Duodenal mucosa (tissue), 2 donors: ENCODE measurements at regions not wholly inside any gene's neighbourhood (a gene's known extent, or its start where the extent isn't known, plus 50 kb on each side); places are given as distances from the start of the nearest gene placed in this dataset.

Source experiments
- H3K27ac ChIP-seq: one replicate; pipeline ENCODE4 v1.7.0; 2013; ENCODE audit warnings: low read depth, low read length
- H3K27me3 ChIP-seq, 2 donors: one replicate each; pipeline ENCODE4 v1.7.0; 2013; ENCODE audit warnings: low read length in 2 of 2, control low read depth in 1 of 2; ENCODE audit not compliant: insufficient read depth in 2 of 2, control insufficient read depth in 1 of 2
- H3K36me3 ChIP-seq, 2 donors: one replicate each; pipeline ENCODE4 v1.7.0; 2013; ENCODE audit warnings: low read length in 2 of 2, control low read depth in 1 of 2; ENCODE audit not compliant: insufficient read depth in 2 of 2, control insufficient read depth in 1 of 2
- H3K4me1 ChIP-seq, 2 donors: one replicate each; pipeline ENCODE4 v1.7.0; 2013; ENCODE audit warnings: low read length in 2 of 2, control low read depth in 1 of 2; ENCODE audit not compliant: insufficient read depth in 2 of 2, control insufficient read depth in 1 of 2
- H3K4me3 ChIP-seq, 2 donors: one replicate each; pipeline ENCODE4 v1.7.0; 2013; ENCODE audit warnings: low read length in 2 of 2, low read depth in 1 of 2
- H3K9ac ChIP-seq, 2 donors: one replicate each; pipeline ENCODE4 v1.7.0; 2013; ENCODE audit warnings: low read length in 2 of 2, low read depth in 1 of 2
- H3K9me3 ChIP-seq, 2 donors: one replicate each; pipeline ENCODE4 v1.7.0; 2013; ENCODE audit warnings: low read length in 2 of 2, control low read depth in 1 of 2; ENCODE audit not compliant: control insufficient read depth in 1 of 2

DNA sequence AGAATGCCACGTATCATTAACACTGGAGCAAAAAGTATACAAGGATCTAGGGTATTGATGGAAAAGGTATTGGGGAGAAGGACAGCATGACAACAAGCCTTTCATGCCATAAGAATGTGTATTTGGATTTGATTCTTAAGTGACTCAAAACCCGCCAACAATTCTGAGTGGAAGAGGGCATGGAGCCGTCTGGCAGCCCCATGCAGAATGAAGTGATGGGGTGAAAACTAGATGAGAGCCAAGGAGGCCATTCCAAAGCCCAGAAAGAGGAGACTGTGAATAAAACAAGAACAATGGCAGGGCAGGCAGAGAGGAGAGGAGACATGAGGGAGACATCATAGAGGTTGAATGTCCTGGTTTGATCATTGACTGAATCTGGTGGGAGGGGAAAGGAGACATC, 272.3 kb upstream of the WWC1 start:
- Histone ChIP-seq H3K9me3 (no peaks in the 10 kb centered on the region), H3K36me3 (no peaks in the 10 kb centered on the region), H3K27ac (no peak overlapping the region), H3K4me1 (no peaks in the 10 kb centered on the region), H3K4me3 (no peak overlapping the region), H3K9ac (no peak overlapping the region), H3K27me3 (no peaks in the 10 kb centered on the region)

DNA sequence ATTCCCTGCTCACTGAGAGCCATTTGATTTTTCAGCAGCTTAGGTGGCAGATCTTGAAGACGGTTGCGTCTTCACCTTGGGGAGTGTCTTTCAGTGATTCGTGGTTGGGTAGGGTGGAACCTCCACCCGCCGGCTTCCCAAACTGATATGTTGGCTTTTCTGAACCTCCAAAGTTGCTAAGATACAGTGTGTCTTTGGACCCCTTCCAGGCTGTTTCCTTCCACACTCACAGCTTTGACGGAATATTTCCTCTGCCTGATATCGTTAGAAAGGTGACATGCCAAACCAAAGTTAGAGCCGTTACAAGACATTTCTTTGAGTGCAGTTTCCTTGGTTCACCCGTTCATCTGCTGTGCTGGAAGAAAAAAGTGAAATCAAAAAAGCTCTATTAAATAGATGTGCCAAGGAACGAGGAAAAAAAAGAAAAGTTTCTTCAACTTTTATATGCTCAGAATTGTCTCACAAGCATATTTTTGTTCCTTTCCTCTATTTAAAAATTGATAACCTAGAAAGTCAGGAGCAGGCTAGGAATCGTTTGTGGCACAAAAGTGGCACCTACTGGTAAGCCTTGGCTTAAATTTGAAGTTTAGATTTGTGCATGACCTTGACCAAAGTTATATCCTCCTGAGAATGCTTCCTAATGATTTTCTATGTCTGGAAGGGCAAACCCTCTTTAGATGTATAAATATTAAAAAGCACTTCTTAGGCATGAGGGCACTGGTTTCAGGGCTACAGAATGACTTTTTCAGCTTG, 270.7 kb upstream of the WWC1 start:
- no peak overlapping the region for H3K27ac ChIP-seq
- H3K9me3 ChIP-seq: no peaks in the 10 kb centered on the region
- no peaks in the 10 kb centered on the region for H3K27me3 ChIP-seq
- no peak overlapping the region for H3K4me3 ChIP-seq
- no peaks in the 10 kb centered on the region for H3K4me1 ChIP-seq
- no peak overlapping the region for H3K9ac ChIP-seq
- no peaks in the 10 kb centered on the region for H3K36me3 ChIP-seq

DNA sequence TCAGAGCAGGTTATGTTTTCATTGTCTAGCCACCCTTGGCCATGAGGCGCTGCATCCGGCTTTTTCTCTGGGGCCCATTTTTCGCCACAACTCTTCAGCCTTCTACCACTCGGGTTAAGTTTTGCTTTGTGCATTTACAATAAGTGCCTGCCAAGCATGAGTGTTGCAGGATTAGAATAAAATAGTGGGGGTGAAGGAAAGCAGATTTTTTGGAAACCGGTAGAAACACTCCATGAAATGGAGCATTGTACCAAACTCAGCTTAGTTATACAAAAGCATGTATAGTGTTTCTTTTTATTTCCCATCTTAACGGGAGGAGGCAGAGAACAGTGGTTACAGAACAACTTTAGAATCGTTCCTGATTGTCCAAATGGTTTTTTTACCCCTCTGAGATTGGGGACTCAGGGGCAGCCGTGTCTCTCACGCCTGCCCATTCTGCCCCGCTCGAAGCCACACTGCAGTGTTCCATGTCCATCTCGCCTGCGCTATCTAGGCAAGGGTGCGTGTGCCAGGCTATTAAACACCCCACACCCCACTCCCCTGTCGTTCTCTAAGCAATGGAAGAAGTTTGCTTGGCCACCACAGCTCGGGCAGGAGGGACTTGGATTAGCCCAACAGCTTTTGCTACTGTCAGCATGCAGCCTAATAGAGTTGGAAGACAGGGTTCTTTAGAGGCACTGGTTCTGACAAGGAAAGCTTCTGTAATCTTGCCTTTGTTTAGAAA, 268.8 kb upstream of the WWC1 start:
- H3K36me3 ChIP-seq: no peaks in the 10 kb centered on the region
- H3K4me3 ChIP-seq: no peak overlapping the region
- no peaks in the 10 kb centered on the region for H3K27me3 ChIP-seq
- no peaks in the 10 kb centered on the region for H3K4me1 ChIP-seq
- H3K9ac ChIP-seq: no peak overlapping the region
- no peak overlapping the region for H3K27ac ChIP-seq
- H3K9me3 ChIP-seq: no peaks in the 10 kb centered on the region

DNA sequence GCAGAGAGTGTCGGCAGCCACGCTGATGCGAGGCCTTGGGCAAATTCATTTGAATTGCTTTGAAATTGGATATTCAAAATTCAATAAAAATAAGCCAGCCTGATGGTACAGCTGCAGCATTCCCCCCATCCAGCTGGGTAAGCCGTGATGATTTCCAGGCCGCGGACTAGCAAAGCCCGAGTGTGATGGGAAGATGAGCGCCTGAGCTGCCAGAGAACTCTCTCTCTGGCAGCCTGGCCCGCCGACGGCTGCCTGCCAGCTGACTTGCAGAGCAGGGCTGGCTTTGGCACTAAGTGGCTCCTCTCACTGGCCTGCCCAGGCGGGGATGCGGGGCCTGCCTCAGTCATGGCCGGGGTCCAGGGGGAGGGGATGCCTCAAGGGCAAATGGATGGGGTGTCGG, 268.3 kb upstream of the WWC1 start:
- H3K4me3 ChIP-seq: no peak overlapping the region
- H3K4me1 ChIP-seq: no peaks in the 10 kb centered on the region
- no peak overlapping the region for H3K9ac ChIP-seq
- no peaks in the 10 kb centered on the region for H3K36me3 ChIP-seq
- no peak overlapping the region for H3K27ac ChIP-seq
- H3K27me3 ChIP-seq: no peaks in the 10 kb centered on the region
- no peaks in the 10 kb centered on the region for H3K9me3 ChIP-seq

DNA sequence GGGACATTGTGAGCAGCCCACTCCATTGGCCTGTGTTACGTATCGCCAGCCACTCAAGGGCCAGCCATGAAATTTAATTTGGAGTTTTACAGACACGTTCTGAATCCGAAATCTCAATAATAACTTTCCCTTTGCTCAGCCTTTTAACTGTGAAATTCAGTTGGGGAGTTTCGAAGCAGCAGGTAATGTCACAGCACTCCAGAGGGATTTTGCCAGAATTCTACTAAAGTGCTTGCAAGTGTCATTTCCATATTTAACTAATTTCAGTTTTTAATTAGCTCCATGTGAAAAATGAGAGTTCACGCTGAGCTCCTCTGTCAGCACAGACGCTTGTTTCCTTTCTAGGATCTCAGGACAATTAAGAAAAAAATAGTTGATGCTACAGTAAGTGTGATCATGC, 267.1 kb upstream of the WWC1 start:
- H3K36me3 ChIP-seq: no peaks in the 10 kb centered on the region
- H3K27ac ChIP-seq: no peak overlapping the region
- H3K9ac ChIP-seq: no peak overlapping the region
- no peak overlapping the region for H3K4me3 ChIP-seq
- no peaks in the 10 kb centered on the region for H3K4me1 ChIP-seq
- no peaks in the 10 kb centered on the region for H3K9me3 ChIP-seq
- H3K27me3 ChIP-seq: no peaks in the 10 kb centered on the region

DNA sequence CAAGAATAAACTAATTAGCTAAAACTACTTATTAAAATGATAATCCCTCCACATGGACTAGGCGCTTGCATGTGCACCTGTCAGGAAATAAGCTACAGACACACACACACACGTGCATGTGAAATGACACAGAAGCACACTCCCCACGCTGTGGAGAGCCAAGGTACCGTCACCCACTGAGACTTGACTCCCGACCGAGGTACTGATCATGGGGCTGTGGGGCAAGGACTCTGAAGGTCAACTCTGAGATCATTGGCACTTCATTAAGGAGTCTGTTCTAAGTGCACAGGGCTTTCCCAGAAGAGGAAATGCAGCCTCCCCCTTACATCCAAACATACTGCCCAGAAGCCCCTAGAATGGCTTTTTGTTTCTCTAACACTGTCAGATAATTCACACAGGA, 264.4 kb upstream of the WWC1 start:
- Histone ChIP-seq H3K27ac (no peak overlapping the region), H3K9me3 (no peaks in the 10 kb centered on the region), H3K4me1 (no peaks in the 10 kb centered on the region), H3K36me3 (no peaks in the 10 kb centered on the region), H3K4me3 (no peak overlapping the region), H3K27me3 (no peaks in the 10 kb centered on the region), H3K9ac (no peak overlapping the region)

DNA sequence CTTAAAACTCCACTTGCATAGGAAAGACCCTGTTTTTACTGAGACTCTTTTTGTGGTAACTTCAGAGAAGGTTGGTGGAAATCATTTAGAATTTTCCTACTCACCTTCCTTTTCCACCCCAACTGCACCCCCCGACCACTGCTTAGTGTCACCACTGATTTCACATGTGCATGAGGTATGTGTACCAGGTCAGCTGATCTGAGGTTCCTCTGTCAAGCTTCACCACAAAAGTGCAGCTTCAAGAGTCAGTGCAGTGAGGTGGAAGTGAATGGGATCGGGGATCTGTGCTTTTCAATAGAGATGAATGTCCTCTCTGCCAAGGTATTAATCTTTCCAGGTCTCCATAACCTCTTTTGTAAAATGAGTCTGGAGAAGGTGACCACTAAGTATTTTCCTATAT, 260.5 kb upstream of the WWC1 start:
- H3K36me3 ChIP-seq: no peaks in the 10 kb centered on the region
- no peak overlapping the region for H3K4me3 ChIP-seq
- H3K9ac ChIP-seq: no peak overlapping the region
- H3K27ac ChIP-seq: no peak overlapping the region
- H3K4me1 ChIP-seq: no peaks in the 10 kb centered on the region
- H3K27me3 ChIP-seq: no peaks in the 10 kb centered on the region
- H3K9me3 ChIP-seq: no peaks in the 10 kb centered on the region

DNA sequence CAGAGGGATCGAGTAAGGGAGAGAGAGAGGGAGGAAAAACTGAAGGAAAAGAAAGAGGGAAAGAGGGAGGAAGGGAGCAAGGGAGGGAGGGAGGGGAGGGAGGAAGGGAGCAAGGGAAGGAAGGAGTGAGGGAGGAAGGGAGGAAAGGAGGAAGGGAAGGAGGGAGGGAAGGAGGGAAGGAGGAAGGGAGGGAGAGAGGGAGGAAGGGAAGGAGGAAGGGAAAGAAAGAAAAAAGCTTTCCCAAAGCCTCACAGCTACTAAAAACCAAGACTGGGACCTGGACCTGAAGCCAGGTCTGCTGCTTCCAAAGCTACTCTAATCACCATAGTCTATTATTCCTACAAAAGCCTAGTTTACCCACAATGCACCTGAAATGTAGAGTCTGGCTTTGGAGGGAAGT, 259.8 kb upstream of the WWC1 start:
- no peak overlapping the region for H3K4me3 ChIP-seq
- no peak overlapping the region for H3K9ac ChIP-seq
- H3K27me3 ChIP-seq: no peaks in the 10 kb centered on the region
- no peaks in the 10 kb centered on the region for H3K9me3 ChIP-seq
- H3K4me1 ChIP-seq: no peaks in the 10 kb centered on the region
- no peak overlapping the region for H3K27ac ChIP-seq
- H3K36me3 ChIP-seq: no peaks in the 10 kb centered on the region

DNA sequence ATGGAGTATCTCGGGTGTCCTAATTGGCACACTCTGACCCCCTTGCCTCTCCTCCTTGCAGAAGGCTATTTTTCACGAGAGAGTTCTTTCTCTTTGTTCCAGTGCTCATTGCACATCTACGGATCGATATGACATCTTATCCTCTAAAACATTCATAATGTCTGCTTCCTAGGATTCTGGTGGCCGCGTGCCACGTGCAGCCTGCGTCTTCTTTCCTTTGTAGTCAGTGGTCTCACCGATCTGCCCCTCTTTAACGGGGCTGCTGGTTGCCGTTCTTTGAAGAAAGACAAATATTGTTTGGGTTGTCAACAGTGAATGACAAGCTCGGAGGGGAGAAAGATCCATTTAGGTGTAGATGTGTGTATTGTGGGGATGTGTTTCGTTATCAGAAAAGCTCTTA, 252.4 kb upstream of the WWC1 start:
- no peaks in the 10 kb centered on the region for H3K9me3 ChIP-seq
- H3K4me3 ChIP-seq: no peak overlapping the region
- peaks cover 10 to 12% of the 10 kb centered on the region in 2 donors for H3K27me3 ChIP-seq
- H3K27ac ChIP-seq: no peak overlapping the region
- H3K36me3 ChIP-seq: no peaks in the 10 kb centered on the region
- no peak overlapping the region for H3K9ac ChIP-seq
- H3K4me1 ChIP-seq: no peaks in the 10 kb centered on the region

DNA sequence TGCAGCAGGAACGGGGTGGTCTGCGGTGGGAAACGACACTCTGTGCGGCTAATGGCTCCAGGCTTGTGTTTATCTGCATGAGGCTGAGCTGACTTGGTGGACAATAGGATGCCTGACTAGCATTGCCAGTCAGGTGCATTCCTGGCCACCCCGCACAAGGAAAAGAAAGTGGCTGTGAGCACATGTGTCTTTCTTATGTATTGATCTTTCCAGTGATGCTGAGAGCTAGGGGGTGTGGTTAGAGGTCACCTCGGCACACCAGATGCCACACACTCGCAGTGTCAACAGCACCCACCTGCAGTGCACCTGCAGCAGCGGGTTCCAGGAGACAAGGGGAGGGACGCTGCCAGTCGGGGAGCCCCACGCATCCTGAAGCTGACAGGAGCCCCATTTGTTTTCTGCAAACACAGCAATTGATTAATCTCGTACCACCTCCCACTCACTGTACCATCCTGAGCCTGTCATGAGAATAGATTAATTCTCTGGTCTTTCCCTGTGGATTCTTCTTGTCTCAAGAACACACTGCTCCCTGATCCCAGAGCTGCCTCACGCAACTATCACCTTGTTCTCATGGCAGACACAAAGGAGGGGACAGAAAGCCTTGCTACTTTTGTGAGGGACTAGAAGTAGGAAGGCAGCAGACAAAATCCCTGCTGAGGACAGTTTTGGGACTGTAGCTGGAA, 251.7 kb upstream of the WWC1 start:
- no peaks in the 10 kb centered on the region for H3K36me3 ChIP-seq
- no peak overlapping the region for H3K27ac ChIP-seq
- H3K4me1 ChIP-seq: no peaks in the 10 kb centered on the region
- H3K9ac ChIP-seq: no peak overlapping the region
- H3K27me3 ChIP-seq: peaks cover 10 to 12% of the 10 kb centered on the region in 2 donors
- H3K4me3 ChIP-seq: no peak overlapping the region
- H3K9me3 ChIP-seq: no peaks in the 10 kb centered on the region
